Pancreas (tissue), 10 donors: ENCODE measurements at regions not wholly inside any gene's neighbourhood (a gene's known extent, or its start where the extent isn't known, plus 50 kb on each side); places are given as distances from the start of the nearest gene placed in this dataset.

Experiments
- ATAC-seq, 4 donors: fragments of 200-7000 bp; cut with Tn5 transposase; one replicate each; pipeline versions ENCODE4 v1.8.0 to v1.9.1; 2020; ENCODE audit warnings: mild to moderate bottlenecking in 4 of 4, moderate library complexity in 4 of 4
- DNase-seq, 6 donors: peaks; one replicate each; pipeline ENCODE4 v3.0.0-alpha.2; 2020
- FAIRE-seq: peaks from 2 replicates; lab custom pipeline; 2012; peaks lifted over from hg19 to GRCh38; lab: Jason Lieb, UNC
- H3K27ac ChIP-seq, 4 donors: fragments of 200-600 bp; sonication (generic); 1 replicate in 3 of 4; 2 replicates in 1 of 4; pipeline versions ENCODE4 v1.5.0 to v1.8.0; 2020
- H3K27me3 ChIP-seq, 4 donors: fragments of 200-600 bp; one replicate each; pipeline ENCODE4 v1.8.0; 2021
- H3K36me3 ChIP-seq, 3 donors: fragments of 200-600 bp; sonication (generic) in 1 of 3; one replicate each; pipeline versions ENCODE4 v1.5.0 to v1.8.0; 2020 to 2021
- H3K4me1 ChIP-seq, 3 donors: fragments of 200-600 bp; one replicate each; pipeline ENCODE4 v1.8.0; 2021
- H3K4me3 ChIP-seq, 4 donors: fragments of 200-600 bp; sonication (generic) in 2 of 4; one replicate each; pipeline versions ENCODE4 v1.5.0 to v1.8.0; 2020 to 2021
- H3K9me3 ChIP-seq, 4 donors: fragments of 200-600 bp; one replicate each; pipeline ENCODE4 v1.8.0; 2021
- CTCF ChIP-seq, 4 donors: fragments of 200-600 bp; sonication (generic) in 3 of 4; IDR thresholded peaks; one replicate each; pipeline versions ENCODE4 v1.5.0 to v1.8.0; 2021; ENCODE audit warnings: antibody characterized with exemption in 4 of 4
- WGBS, 2 donors: extraction: QIAGEN DNeasy Blood & Tissue Kit; methylation state at CpG; one replicate each; pipeline ENCODE4 v1.1.7; 2013; 5-methylcytosine and 5-hydroxymethylcytosine counted together
- intact Hi-C, 3 donors: fragments of 100-400 bp; cut with DNase I; formaldehyde crosslinking; loops; one replicate each; pipeline versions ENCODE4 v1.11.1 to v1.14.2; 2022
- donor health status: healthy with polysubstance abuse.
- donor health status: DM: no; HTN: no; CAD: no; lungs with moderate emphysema.
- donor health status: DM: no; HTN: no; CAD: no.
- donor health status: control.
- donor health status: control.
- donor health status: Bipolar disorder and iron deficiency.
- donor health status: DM: yes; HTN: yes; CAD: no.
- donor health status: DM: no; HTN: no; CAD: no.
- donor health status: DM: no; HTN: no; CAD: no.
- donor health status: DM: yes; HTN: yes; CAD: no.

GRCh38 chr10:117878626-117879025 is 168.1 kb downstream of the RAB11FIP2 start:
- Histone ChIP-seq H3K4me3 (no peak overlapping the region), H3K9me3 (no peaks in the 10 kb centered on the region), H3K27me3 (no peaks in the 10 kb centered on the region), H3K4me1 (no peaks in the 10 kb centered on the region), H3K36me3 (no peaks in the 10 kb centered on the region), H3K27ac (no peak overlapping the region)
- intact Hi-C loops, result no loop called here
- no peak for DNase-seq
- no peak for ATAC-seq
- 62 to 71% methylated on average over 5 of the region's 5 CpGs for WGBS, 2 donors
- no peak for FAIRE-seq
- TF ChIP-seq CTCF (IDR thresholded peaks at IDR 0.05), result no peak

- intact Hi-C loops, result no loop called here
- Histone ChIP-seq H3K4me1 (no peaks in the 10 kb centered on the region), H3K4me3 (no peak overlapping the region), H3K36me3 (no peaks in the 10 kb centered on the region), H3K27me3 (no peaks in the 10 kb centered on the region), H3K9me3 (no peaks in the 10 kb centered on the region), H3K27ac (no peak overlapping the region)
- FAIRE-seq (no peak), ATAC-seq (no peak), DNase-seq (no peak)
- TF ChIP-seq CTCF (IDR thresholded peaks at IDR 0.05), result no peak
- 77 to 81% methylated on average over 4 of the region's 4 CpGs for WGBS, 2 donors
Measured at GRCh38 chr10:117884093-117884492, 162.6 kb downstream of the RAB11FIP2 start.

GRCh38 chr10:117884592-117884991 is 162.1 kb downstream of the RAB11FIP2 start:
- no peak overlapping the region for H3K4me3 ChIP-seq
- intact Hi-C loops, result no loop called here
- TF ChIP-seq CTCF (IDR thresholded peaks at IDR 0.05), result no peak
- FAIRE-seq, result no peak
- no peaks in the 10 kb centered on the region for H3K4me1 ChIP-seq
- no peak for DNase-seq
- H3K36me3 ChIP-seq, result no peaks in the 10 kb centered on the region
- no peak for ATAC-seq
- H3K9me3 ChIP-seq, result no peaks in the 10 kb centered on the region
- 61 to 63% methylated on average over 6 of the region's 6 CpGs for WGBS, 2 donors
- no peak overlapping the region for H3K27ac ChIP-seq
- no peaks in the 10 kb centered on the region for H3K27me3 ChIP-seq

GRCh38 chr10:117885206-117885829 is 161.4 kb downstream of the RAB11FIP2 start:
- H3K9me3 ChIP-seq, result no peaks in the 10 kb centered on the region
- no peak for TF ChIP-seq CTCF (IDR thresholded peaks at IDR 0.05)
- intact Hi-C loops, result loop anchor here in 1 of 3 donors (5.0 kb wide), 1 partner anchor 352 kb away; no protein-coding TSS in a partner anchor
- no peaks in the 10 kb centered on the region for H3K4me1 ChIP-seq
- no peaks in the 10 kb centered on the region for H3K36me3 ChIP-seq
- FAIRE-seq, result no peak
- no peaks in the 10 kb centered on the region for H3K27me3 ChIP-seq
- WGBS, 2 donors, result 62 to 64% methylated on average over 14 of the region's 14 CpGs
- no peak overlapping the region for H3K4me3 ChIP-seq
- no peak overlapping the region for H3K27ac ChIP-seq
- no peak for DNase-seq
- no peak for ATAC-seq

GRCh38 chr10:117886766-117887165 is 160.0 kb downstream of the RAB11FIP2 start:
- DNase-seq (no peak), FAIRE-seq (no peak), ATAC-seq (no peak)
- H3K27me3 ChIP-seq, result no peaks in the 10 kb centered on the region
- WGBS, 2 donors, result 71 to 74% methylated on average over 7 of the region's 7 CpGs
- TF ChIP-seq CTCF (IDR thresholded peaks at IDR 0.05), result no peak
- intact Hi-C loops, result loop anchor here in 1 of 3 donors (5.0 kb wide), 1 partner anchor 351 kb away; no protein-coding TSS in a partner anchor
- H3K4me3 ChIP-seq, result no peak overlapping the region
- no peak overlapping the region for H3K27ac ChIP-seq
- H3K9me3 ChIP-seq, result no peaks in the 10 kb centered on the region
- no peaks in the 10 kb centered on the region for H3K36me3 ChIP-seq
- H3K4me1 ChIP-seq, result no peaks in the 10 kb centered on the region
